Renal cortex interstitium (tissue), 11 donors: ENCODE measurements at regions not wholly inside any gene's neighbourhood (a gene's known extent, or its start where the extent isn't known, plus 50 kb on each side); places are given as distances from the start of the nearest gene placed in this dataset.
A peak's percentile ranks its signal among the peaks of the same experiment; 100 is the strongest.
"Not testable (repeated sequence)": the region's sequence is repeated elsewhere in the genome, so short reads cannot be mapped to it uniquely, and the experiment has no call there.

Experiments used
- DNase-seq, 11 donors: peaks; one replicate each; pipeline ENCODE4 v3.0.0-alpha.2; 2013; ENCODE audit warnings: low read depth in 9 of 11, low spot score in 4 of 11; ENCODE audit errors: extremely low read depth in 1 of 11

DNA sequence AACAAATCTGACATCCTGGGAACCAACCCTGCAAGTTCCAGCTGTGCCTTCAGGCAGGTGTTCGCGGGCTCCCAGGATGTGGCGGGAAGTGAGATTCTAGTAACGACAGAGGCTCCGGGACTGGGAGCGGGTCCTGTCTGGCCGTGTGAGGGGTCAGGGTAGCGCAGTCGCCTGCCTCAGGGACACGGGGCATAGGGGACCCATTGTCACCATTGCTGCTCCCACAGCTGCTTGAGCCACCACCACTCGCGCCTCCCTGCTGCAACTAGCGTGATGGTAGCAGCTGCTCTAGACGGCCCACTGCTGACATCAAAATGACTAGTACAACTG lies 468.5 kb downstream of the CDH9 start:
- no peak for DNase-seq

DNA sequence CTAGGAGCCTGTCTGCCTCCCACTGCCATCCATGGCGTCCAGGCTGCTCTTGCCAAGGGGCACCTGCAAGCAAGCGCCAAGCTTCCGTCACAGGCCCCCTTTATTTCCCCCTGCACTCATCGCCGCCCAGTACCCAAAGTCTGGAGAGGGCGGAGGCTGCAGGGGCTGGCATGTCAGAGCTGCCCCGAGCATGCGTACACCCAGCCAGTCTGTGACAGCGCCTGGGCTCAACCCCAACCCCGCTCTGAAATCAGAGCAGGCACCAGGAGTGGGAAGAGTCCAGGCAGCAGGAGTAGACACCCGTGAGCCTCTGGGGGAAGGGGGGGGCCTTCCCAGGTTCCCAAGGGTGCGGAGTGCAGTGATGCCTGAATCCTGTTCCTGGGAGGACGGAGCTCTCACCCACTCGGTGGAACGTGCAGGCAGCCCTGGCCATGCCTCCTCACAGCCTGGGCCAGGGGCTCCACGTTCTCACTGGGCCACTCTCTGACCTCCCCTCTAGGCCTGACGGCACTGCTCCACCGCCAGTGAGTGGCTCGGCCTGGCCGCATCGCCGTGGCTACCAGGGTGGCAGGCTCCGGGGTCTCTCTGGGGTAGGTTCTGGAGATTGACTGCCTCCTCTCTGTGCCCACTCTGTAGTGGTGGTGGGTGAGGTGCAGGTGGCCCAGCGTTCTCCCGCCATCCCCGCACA lies 469.0 kb downstream of the CDH9 start:
- DNase-seq: no peak

GRCh38 chr5:26568316-26568715 lies 470.1 kb downstream of the CDH9 start:
- DNase-seq: no peak

DNA sequence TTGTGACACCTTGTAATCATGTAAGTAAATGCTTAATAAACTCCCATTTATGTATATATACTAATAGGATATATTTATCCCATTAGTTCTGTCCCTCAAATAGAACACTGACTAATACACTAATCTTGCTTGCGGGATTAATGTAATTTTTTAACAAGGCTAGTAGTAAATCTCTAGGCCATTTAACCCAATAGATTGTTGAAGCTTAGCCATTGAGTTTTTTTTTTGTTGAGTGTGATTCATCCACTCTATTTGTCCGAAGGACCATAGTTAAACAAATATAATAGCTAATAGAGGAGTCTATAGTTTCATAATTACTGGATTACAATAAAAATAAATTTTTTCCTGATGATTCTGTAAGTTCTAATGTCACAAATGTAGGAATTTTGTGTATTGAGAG lies 474.4 kb downstream of the CDH9 start:
- no peak for DNase-seq

DNA sequence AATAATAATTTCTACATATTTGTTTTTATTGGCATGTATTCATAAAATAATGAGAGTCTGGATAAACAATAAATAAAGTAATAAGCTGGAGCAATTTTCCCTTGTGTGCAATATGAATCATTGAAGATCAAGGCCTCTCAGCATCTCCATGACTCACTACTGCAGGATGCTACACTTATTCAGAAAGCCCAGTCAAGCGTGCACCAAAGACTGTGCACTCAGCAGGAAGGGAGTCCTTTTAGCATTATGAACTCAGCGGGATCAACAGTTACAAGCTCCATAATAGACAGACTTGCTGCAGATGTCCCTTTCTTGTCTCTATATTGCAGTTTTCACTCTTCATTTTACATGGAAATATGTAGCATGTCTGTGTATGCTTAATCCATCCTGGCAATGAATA lies 485.3 kb downstream of the CDH9 start:
- DNase-seq: no peak

DNA sequence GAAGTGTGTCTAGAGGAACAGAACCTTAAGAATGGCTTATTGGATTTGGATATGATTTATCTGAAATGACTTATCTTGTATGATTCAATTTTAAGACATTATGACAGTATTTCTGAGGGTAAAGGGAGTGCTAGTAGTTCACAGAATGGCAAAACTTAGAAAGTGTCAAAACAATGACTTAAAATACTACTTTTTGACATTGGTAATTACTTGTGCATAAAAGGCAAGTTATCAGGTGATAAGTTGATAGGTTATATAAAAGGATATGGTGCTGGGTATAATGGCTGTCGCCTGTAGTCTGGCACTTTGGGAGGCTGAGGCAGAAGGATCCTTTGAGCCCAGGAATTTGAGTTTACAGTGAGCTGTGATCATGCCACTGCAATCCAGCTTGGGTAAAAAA lies 494.4 kb downstream of the CDH9 start:
- DNase-seq: no peak

- no peak for DNase-seq
These were observed 500.2 kb downstream of the CDH9 start for GRCh38 chr5:26538226-26538625.

DNA sequence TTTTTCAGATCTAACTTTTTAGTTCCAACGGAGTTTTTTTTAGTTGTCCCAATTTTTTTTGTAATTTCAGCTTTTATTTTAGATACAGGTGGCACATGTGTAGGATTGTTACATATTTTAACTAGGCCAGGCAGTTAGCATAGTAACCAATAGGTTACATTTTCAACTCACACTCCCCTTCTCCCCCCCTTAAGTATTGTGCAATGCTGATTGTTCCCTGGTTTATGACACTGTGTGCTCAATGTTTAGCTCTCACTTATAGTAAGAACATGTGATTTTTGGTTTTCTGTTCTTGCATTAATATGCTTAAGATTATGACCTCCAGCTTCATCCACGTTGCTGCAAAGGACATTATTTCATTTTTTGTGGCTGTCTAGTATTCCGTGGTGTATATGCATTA lies 503.2 kb downstream of the CDH9 start:
- DNase-seq: no peak

GRCh38 chr5:26530305-26530704 lies 508.1 kb downstream of the CDH9 start:
- no peak for DNase-seq

- no peak for DNase-seq
These were observed 519.1 kb downstream of the CDH9 start for GRCh38 chr5:26519245-26519644.

GRCh38 chr5:26518065-26518464 lies 520.3 kb downstream of the CDH9 start:
- DNase-seq: no peak

- no peak for DNase-seq
These were observed 539.4 kb downstream of the CDH9 start for GRCh38 chr5:26498972-26499371.

GRCh38 chr5:26495437-26495836 lies 542.9 kb downstream of the CDH9 start:
- no peak for DNase-seq

DNA sequence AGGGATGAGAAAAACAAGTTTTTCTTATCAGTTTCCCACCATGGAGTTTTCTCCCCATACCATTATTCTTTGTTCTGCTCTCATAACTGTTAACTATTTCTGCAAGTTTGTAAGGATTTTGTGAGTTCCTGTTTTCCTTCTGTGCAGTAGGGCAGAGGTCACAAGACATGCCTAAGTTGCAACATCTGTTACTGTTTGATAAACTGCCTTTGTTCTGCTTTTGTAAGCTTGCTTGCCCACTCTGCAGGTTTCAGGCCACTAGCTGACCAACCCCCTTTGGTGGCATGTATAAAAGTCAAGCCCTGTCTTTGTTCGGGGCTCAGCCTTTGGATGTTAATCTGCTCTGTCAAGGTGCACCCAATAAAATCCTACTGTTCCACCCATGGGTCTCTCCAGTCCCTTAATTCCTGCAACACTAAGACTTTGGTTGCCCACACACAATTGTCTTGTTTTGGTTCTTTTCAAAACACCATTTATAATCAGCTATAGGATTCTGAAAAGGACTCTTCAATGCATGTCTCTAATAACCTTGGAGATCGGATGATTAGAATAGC lies 545.4 kb downstream of the CDH9 start:
- no peak for DNase-seq

- DNase-seq: no peak
These were observed 550.8 kb downstream of the CDH9 start for GRCh38 chr5:26487553-26487952.

- no peak for DNase-seq
These were observed 551.8 kb downstream of the CDH9 start for GRCh38 chr5:26486631-26487030.

DNA sequence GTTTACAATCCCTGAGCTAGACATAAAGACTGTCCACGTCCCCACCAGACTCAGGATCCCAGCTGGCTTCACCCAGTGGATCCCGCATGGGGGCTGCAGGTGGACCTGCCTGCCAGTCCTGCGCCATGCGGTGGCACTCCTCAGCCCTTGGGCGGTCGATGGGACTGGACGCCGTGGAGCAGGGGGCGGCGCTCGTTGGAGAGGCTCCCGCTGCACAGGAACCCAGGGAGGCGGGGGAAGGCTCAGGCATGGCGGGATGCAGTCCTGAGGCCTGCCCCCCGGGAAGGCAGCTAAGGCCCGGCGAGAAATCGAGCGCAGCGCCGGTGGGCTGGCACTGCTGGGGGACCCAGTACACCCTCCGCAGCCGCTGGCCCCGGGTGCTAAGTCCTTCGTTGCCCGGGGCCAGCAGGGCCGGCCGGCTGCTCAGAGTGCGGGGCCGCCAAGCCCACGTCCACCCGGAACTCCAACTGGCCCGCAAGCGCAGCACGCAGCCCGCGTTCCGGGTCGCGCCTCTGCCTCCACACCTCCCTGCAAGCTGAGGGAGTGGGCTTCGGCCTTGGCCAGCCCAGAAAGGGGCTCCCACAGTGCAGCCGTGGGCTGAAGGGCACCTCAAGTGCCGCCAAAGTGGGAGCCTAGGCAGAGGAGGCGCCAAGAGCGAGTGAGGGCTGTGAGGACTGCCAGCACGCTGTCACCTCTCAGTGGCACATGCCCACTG lies 553.1 kb downstream of the CDH9 start:
- DNase-seq: not testable (repeated sequence)

- DNase-seq: peak in 10 of 11 donors; percentile 2 to 18 (median 7)
These were observed 555.5 kb downstream of the CDH9 start for GRCh38 chr5:26482810-26483375.

DNA sequence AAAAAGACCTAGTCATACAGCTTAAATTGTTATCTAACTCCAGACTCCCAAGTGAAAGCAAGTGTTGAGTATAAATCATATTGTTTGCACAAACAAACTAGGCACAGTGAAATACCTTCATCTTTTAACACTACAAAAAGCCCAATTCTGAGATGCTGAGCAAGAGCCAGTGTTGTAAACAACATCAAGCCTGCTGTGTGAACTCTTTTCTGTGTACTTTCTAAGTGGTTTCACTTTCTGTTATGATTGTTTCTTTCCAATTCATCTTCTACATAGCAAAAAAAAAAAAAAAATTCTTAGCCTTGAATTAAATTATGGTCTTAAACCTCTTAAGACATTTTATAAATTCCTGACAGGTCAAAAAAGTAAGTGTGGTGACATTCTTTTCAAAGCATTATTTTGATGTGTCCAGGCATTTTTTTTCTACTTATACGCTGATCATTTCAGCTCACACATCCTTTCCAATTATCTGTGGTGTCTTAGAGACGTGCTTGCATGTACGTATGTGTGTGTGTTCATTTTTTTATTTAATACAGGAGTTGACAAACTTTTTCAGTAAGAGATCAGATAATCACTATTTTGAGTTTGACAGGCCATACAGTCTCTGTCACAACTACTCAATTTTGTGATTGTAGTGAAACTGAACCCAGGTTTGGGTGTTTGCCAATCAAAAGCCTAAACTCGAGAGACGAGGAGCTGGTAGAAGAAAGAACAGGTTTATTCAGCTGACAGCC lies 556.1 kb downstream of the CDH9 start:
- no peak for DNase-seq

GRCh38 chr5:26470439-26470838 lies 567.9 kb downstream of the CDH9 start:
- no peak for DNase-seq
